GM12878 (cell line): ENCODE measurements at regions not wholly inside any gene's neighbourhood (a gene's known extent, or its start where the extent isn't known, plus 50 kb on each side); places are given as distances from the start of the nearest gene placed in this dataset.

ENCODE experiments used
- ATAC-seq: fragments of 200-7000 bp; cut with Tn5 transposase; 3 replicates; pipeline ENCODE4 v1.9.1; 2020; ENCODE audit warnings: mild to moderate bottlenecking, moderate library complexity
- BruUV-seq: library from RNA; stranded (reverse); fragments of 400-500 nt; replicated peaks from 2 replicates; lab custom pipeline; 2021; lab: Mats Ljungman, UMichigan
- CTCF ChIA-PET: fragments of 300-600 bp; sonication (Branson Sonifier 250); formaldehyde crosslinking; extraction: SDS; loops from one replicate; lab custom pipeline; 2021; ENCODE audit warnings: inconsistent platforms; lab: Yijun Ruan, JAX
- POLR2A ChIA-PET: fragments of 350-600 bp; formaldehyde crosslinking; extraction: SDS; loops from one replicate; lab custom pipeline; 2021; ENCODE audit warnings: inconsistent platforms; lab: Charles Lee
- RAD21 ChIA-PET: fragments of 300-600 bp; sonication (Branson Sonifier 250); formaldehyde crosslinking; loops from one replicate; lab custom pipeline; 2023; ENCODE audit warnings: antibody characterized with exemption; ENCODE audit not compliant: unreplicated experiment; lab: Charles Lee
- SMC1A ChIA-PET: fragments of 300-600 bp; sonication (Branson Sonifier 250); formaldehyde crosslinking; loops from one replicate; lab custom pipeline; 2023; ENCODE audit not compliant: unreplicated experiment, uncharacterized antibody; lab: Charles Lee
- DNase-seq: peaks from one replicate; pipeline ENCODE4 v3.0.0-alpha.2; 2011; ENCODE audit warnings: low read depth, low spot score
- FAIRE-seq: peaks from 3 replicates; lab custom pipeline; 2011; peaks lifted over from hg19 to GRCh38; lab: Jason Lieb, UNC
- H2AFZ ChIP-seq: 2 replicates; pipeline ENCODE4 v1.6.0; 2011; ENCODE audit warnings: low read depth, low read length, control low read depth; ENCODE audit not compliant: control insufficient read depth
- H3K27ac ChIP-seq: 2 replicates; pipeline ENCODE4 v1.5.1; 2011; ENCODE audit warnings: control low read depth; ENCODE audit not compliant: control insufficient read depth, insufficient read depth
- H3K27me3 ChIP-seq, 2 experiments: replicated peaks in 1 of 2; 2 replicates each; pipeline versions ENCODE4 v1.6.0 to v1.6.1; 2011; ENCODE audit warnings: low read length in 1 of 2; ENCODE audit not compliant: control insufficient read depth in 2 of 2, insufficient read depth in 2 of 2
- H3K36me3 ChIP-seq, 2 experiments: 2 replicates each; pipeline ENCODE4 v1.5.1; 2011; ENCODE audit warnings: low read length in 1 of 2; ENCODE audit not compliant: control insufficient read depth in 2 of 2, insufficient read depth in 2 of 2
- H3K4me1 ChIP-seq: 2 replicates; pipeline ENCODE4 v1.6.1; 2011; ENCODE audit warnings: mild to moderate bottlenecking, low read length, moderate library complexity, mixed read lengths; ENCODE audit not compliant: control insufficient read depth, insufficient read depth
- H3K4me2 ChIP-seq: 2 replicates; pipeline ENCODE4 v1.6.0; 2011; ENCODE audit warnings: control low read depth; ENCODE audit not compliant: control insufficient read depth, insufficient read depth
- H3K4me3 ChIP-seq: fragments of 200-600 bp; sonication (generic); 2 replicates; pipeline ENCODE4 v1.5.1; 2016
- H3K79me2 ChIP-seq: 2 replicates; pipeline ENCODE4 v1.6.0; 2011; ENCODE audit warnings: low read length; ENCODE audit not compliant: control insufficient read depth, insufficient read depth
- H3K9ac ChIP-seq: 2 replicates; pipeline ENCODE4 v1.8.0; 2011; ENCODE audit warnings: low read length, control low read depth, mixed read lengths; ENCODE audit not compliant: control insufficient read depth, insufficient read depth
- H3K9me3 ChIP-seq: replicated peaks from 3 replicates; pipeline ENCODE4 v1.5.1; 2011; ENCODE audit warnings: mild to moderate bottlenecking, low read length; ENCODE audit not compliant: control insufficient read depth, insufficient read depth
- H4K20me1 ChIP-seq: 2 replicates; pipeline ENCODE4 v1.6.0; 2011; ENCODE audit not compliant: control insufficient read depth, insufficient read depth
- MEF2B ChIP-seq: fragments of 450-650 bp; IDR thresholded peaks from 2 replicates; pipeline ENCODE4 v1.6.1; 2018; ENCODE audit warnings: mild to moderate bottlenecking, moderate library complexity; ENCODE audit not compliant: partially characterized antibody, poor library complexity, severe bottlenecking
- MXI1 ChIP-seq: fragments of 150-350 bp; IDR thresholded peaks from 2 replicates; pipeline ENCODE4 v1.6.1; 2011; ENCODE audit warnings: low read depth, mild to moderate bottlenecking, inconsistent platforms, low read length, improper control_type of control experiment
- RELB ChIP-seq: fragments of 450-650 bp; IDR thresholded peaks from 2 replicates; pipeline ENCODE4 v1.6.1; 2017; ENCODE audit warnings: low read depth, mild to moderate bottlenecking, moderate library complexity
- SREBF1 ChIP-seq: IDR thresholded peaks from 2 replicates; pipeline ENCODE4 v1.6.1; 2012; ENCODE audit warnings: mild to moderate bottlenecking, low read length
- WGBS: methylation state at CpG from one replicate; pipeline ENCODE4 v1.1.6; 2016; ENCODE audit warnings: low lambda C conversion rate; ENCODE audit not compliant: insufficient replicate concordance, insufficient coverage; ENCODE audit errors: missing lambda C conversion rate; 5-methylcytosine and 5-hydroxymethylcytosine counted together
- in situ Hi-C: fragments of 300-500 bp; cut with MboI; formaldehyde crosslinking; loops from 9 replicates; pipeline ENCODE4 v1.14.3; 2018; ENCODE audit warnings: mixed read lengths
- intact Hi-C: fragments of 100-400 bp; cut with micrococcal nuclease; formaldehyde crosslinking; loops from one replicate; pipeline ENCODE4 v1.14.2; 2022; ENCODE audit not compliant: unreplicated experiment
- TF ChIP-seq, protein P1 (sequence below): IDR thresholded peaks from 2 replicates; pipeline ENCODE4 v1.6.1; 2011; ENCODE audit warnings: low read depth, low read length, improper control_type of control experiment, borderline replicate concordance

DNA sequence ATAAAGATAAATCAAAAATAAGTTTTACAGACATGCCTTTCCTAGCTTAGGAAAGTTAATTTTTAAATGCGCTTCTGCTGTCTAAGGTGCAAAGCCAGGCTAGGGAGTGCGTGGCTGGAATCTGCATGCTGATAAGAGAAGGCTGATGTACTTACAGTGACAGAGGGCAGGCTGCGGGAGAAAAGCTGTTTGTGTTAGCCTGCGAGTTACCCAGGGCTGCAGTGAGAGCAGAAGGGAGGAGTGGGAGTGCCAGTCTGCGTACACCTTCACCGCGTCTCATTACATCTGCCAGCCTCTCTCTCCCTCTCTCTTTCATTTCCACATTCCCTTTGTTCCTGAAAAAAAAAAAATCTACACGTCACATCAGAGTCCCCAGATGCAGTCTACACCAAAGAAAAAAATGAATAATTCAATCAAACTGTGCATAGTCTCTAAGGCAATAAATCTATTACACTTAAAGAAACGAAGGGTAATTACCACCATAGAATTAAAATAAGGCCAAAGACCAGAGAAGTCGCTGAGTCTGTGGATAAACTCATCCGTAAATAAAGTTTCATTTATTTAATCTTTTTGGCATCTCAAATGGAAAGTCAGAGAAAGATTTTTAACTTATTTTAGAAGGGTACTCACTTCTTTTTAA, 126.4 kb upstream of the C11orf58 start:
- H3K79me2 ChIP-seq, result no peaks in the 10 kb centered on the region
- no TSS peak for BruUV-seq
- H3K27ac ChIP-seq, result no peak overlapping the region
- no peak overlapping the region for H3K4me2 ChIP-seq
- H3K9me3 ChIP-seq, result no peaks in the 10 kb centered on the region; the same call in 2 of the 3 replicates
- H3K4me1 ChIP-seq, result no peaks in the 10 kb centered on the region
- ATAC-seq (no peak), DNase-seq (no peak), FAIRE-seq (no peak)
- no peaks in the 10 kb centered on the region for H3K36me3 ChIP-seq
- peaks cover 8 to 31% of the 10 kb centered on the region in 2 experiments for H3K27me3 ChIP-seq
- ChIA-PET CTCF (interaction anchor here (0.7 to 2.6 kb wide), 3 partner anchors 8 to 127 kb away, joined by 3 to 10 read pairs (median 5); no protein-coding TSS in a partner anchor), SMC1A (interaction anchor here (0.9 kb wide), 1 partner anchor 792 kb away, joined by 3 read pairs; no protein-coding TSS in a partner anchor), POLR2A (no interaction called here), RAD21 (no interaction called here)
- H2AFZ ChIP-seq, result no peak overlapping the region
- no peaks in the 10 kb centered on the region for H4K20me1 ChIP-seq
- WGBS, result 32% methylated on average over 8 of the region's 11 CpGs
- H3K4me3 ChIP-seq, result no peak overlapping the region
- in situ Hi-C loops, result loop anchor here (25.0 kb wide), 1 partner anchor 775 kb away; no protein-coding TSS in a partner anchor
- TF ChIP-seq SREBF1, result no peak
- TF ChIP-seq MXI1, result no peak
- TF ChIP-seq, protein P1, sequence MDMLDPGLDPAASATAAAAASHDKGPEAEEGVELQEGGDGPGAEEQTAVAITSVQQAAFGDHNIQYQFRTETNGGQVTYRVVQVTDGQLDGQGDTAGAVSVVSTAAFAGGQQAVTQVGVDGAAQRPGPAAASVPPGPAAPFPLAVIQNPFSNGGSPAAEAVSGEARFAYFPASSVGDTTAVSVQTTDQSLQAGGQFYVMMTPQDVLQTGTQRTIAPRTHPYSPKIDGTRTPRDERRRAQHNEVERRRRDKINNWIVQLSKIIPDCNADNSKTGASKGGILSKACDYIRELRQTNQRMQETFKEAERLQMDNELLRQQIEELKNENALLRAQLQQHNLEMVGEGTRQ, result no peak
- no peak for TF ChIP-seq RELB
- TF ChIP-seq MEF2B, result no peak
- intact Hi-C loops, result loop anchor here (2.0 to 5.0 kb wide), 3 partner anchors 793 to 1285 kb away; no protein-coding TSS in a partner anchor
- no peak overlapping the region for H3K9ac ChIP-seq
